KOPT-K1 (cell line): ENCODE measurements at regions not wholly inside any gene's neighbourhood (a gene's known extent, or its start where the extent isn't known, plus 50 kb on each side); places are given as distances from the start of the nearest gene placed in this dataset.
"Not testable (repeated sequence)": the region's sequence is repeated elsewhere in the genome, so short reads cannot be mapped to it uniquely, and the experiment has no call there.

ENCODE experiments used
- H3K27ac ChIP-seq: fragments of 200-600 bp; sonication (generic); 2 replicates; pipeline ENCODE4 v1.5.1; 2016; ENCODE audit warnings: antibody characterized with exemption, mild to moderate bottlenecking, low read depth, low read length; ENCODE audit not compliant: poor library complexity, severe bottlenecking
- H3K36me3 ChIP-seq: fragments of 200-600 bp; sonication (generic); 2 replicates; pipeline ENCODE4 v1.5.1; 2017; ENCODE audit warnings: antibody characterized with exemption, mild to moderate bottlenecking, low read length, moderate library complexity; ENCODE audit not compliant: insufficient read depth
- H3K9me3 ChIP-seq: fragments of 200-600 bp; sonication (generic); 2 replicates; pipeline ENCODE4 v1.5.1; 2017; ENCODE audit warnings: antibody characterized with exemption, low read length, mild to moderate bottlenecking; ENCODE audit not compliant: insufficient read depth, poor library complexity, severe bottlenecking

DNA sequence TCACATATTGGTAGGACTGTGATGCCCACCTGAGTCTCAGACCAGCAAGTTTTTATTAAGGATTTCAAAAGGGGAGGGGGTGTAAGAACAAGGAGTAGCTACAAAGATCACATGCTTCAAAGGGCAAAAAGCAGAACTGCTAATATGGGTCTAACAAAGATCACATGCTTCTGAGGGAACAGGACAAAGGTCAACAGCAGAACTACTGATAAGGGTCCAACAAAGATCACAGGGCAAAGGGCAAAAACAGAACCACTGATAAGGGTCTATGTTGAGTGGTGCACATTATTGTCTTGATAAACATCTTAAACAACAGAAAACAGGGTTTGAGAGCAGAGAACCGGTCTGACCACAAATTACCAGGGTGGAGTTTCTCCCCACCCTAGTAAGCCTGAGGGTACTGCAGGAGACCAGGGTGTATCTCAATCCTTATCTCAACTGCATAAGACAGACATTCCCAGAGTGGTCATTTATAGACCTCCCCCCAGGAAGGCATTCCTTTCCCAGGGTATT, 214.5 kb upstream of the CHD1 start:
- not testable (repeated sequence) for H3K36me3 ChIP-seq, H3K27ac ChIP-seq, H3K9me3 ChIP-seq

DNA sequence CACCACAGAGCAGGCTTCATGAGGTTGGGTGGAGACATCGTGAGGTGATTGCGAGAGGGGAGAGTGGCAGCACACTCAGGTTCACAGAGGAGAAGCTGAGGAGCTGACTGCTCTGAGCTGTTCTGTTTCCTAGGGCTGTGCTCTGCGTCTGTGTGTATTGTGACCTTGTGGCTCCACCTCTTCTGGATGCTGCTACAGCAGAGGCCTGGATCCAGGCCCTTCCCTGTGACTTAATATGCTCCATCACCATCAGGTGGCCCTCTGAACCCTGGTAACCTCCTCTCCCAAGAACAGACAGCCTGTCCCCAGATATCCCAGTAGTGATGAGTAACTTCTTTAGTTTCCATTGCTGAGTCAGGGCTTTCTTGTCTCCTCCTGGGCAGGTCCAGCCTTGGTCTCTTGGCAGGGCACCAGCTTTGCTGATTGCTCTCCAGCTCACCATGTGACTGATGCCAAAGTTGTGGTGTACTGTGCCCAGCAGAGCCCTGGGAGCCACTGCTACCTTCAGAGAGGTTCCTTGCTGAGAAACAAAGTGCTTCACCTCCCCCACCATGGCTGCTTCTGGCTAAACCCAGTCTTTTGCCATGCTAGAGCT, 212.8 kb upstream of the CHD1 start:
- no peaks in the 10 kb centered on the region for H3K9me3 ChIP-seq
- H3K36me3 ChIP-seq: no peaks in the 10 kb centered on the region
- H3K27ac ChIP-seq: no peak overlapping the region

DNA sequence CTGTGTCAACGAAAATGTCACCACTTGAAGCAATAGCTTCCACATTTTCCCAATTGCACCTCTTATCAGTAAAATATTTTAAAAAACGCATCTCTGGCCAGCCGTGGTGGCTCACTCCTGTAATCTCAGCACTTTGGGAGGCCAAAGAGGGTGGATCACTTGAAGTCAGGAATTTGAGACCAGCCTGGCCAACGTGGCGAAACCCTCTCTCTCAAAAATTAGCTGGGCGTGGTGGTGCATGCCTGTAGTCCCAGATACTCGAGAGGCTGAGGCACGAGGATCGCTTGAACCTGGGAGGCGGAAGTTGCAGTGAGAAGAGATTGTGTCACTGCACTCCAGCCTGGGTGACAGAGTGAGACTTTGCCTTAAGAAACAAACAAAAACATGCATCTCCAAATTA, 210.1 kb upstream of the CHD1 start:
- Histone ChIP-seq H3K36me3 (no peaks in the 10 kb centered on the region), H3K27ac (no peak overlapping the region), H3K9me3 (no peaks in the 10 kb centered on the region)

DNA sequence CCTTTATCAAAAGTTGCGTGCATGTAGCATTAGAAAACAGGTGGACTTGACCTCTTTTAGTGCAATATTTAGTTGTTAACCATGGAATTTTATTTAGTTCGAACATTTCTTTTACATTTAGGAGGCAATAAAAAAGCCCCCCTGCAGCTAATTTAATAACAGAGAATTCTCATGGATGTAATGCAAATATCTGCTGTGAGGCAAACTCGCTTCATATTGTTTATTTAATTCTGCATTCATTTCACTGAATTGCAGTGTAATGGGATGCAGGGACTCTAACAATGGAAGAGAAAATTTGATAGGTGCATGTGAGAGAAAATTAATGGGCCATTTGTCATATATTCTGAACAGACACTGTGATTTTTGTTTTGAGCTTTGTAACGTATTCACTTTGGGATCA, 205.1 kb upstream of the CHD1 start:
- Histone ChIP-seq H3K9me3 (no peaks in the 10 kb centered on the region), H3K27ac (no peak overlapping the region), H3K36me3 (no peaks in the 10 kb centered on the region)

DNA sequence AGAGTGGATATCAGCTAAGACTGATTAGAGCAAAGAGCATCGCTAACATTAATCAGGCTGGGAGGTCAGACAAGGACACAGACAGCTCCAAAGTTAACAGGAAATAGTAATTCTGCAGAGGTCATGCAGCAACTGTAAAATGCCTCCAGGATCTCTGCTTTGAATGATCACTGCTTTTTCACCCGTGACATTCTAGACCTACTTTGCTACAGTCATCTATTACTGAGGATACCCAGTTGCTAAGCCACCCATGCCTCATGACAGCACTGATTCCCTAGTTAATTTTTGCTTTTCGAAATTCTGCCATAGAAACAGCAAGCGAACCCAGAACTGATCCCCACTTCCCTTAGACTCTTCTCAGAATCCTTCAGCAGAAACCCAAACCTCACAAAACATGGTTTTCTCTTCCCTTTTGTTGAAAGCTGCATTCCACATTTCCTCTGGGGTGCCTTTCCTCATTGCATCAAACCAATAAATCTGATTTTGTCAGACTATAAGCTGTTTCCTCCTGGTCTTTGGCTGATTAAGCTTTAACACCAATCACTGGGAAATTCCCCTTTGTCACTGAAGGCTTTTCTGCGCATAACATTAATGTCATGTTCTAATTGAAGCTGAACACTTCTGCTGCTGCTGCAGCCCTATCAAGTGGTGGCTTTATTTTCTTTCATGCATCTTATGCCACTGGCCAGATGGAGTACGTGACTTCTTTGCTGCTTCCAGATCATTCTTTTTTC, 201.1 kb upstream of the CHD1 start:
- no peaks in the 10 kb centered on the region for H3K36me3 ChIP-seq
- H3K9me3 ChIP-seq: no peaks in the 10 kb centered on the region
- no peak overlapping the region for H3K27ac ChIP-seq

DNA sequence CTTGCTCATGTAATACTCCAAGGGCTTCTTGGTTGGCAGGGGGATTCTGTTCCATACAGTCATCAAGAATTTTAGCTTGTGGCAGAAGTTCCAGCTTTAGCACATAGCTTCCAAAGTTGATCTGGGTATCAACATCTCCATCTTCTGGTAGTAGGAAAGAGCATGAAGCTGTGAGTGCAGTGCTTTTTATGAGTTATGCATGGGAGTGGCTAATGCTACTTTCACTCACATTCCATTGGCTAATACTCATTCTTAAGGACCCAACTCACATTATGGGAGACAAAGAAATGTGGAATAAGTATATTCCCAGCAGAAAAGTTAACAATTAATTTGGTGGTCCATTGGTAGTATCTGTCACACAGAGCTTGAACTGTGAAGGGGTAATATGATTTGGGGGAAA, 194.2 kb upstream of the CHD1 start:
- H3K36me3 ChIP-seq: no peaks in the 10 kb centered on the region
- no peaks in the 10 kb centered on the region for H3K9me3 ChIP-seq
- H3K27ac ChIP-seq: no peak overlapping the region

DNA sequence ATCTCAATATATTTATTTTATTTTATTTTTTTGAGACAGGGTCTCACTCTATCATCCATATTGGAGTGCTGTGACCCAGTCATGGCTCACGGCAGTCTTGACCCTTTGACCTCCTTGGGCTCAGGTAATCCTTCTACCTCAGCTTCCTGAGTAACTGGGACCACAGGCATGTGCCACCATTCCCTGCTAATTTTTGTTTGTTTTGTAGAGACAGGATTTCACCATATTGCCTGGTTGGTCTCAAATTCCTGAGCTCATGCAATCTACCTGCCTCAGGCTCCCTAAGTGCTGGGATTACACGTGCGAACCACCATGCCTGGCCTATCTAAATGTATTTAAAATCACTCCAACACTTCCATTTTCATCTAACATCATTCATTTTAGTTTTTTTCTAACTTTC, 190.5 kb upstream of the CHD1 start:
- no peak overlapping the region for H3K27ac ChIP-seq
- H3K9me3 ChIP-seq: no peaks in the 10 kb centered on the region
- no peaks in the 10 kb centered on the region for H3K36me3 ChIP-seq

DNA sequence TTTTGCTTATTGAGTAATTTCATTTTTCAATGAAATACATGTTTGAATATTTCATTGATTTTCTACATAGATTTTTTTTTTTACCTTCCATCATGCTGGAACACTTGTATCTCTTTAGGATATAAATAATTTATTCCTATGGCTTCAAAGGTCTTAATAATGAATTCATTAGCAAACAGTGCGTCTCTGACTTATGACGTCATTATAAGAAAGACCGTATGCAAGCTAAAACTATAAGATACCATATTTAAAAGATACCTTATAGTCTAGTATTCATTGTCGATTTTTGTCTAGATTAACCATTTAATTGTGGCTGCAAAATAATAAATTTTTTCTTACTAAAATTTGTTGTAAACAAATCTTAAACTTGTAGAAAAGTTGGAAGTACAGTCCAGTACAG, 187.7 kb upstream of the CHD1 start:
- Histone ChIP-seq H3K9me3 (no peaks in the 10 kb centered on the region), H3K36me3 (no peaks in the 10 kb centered on the region), H3K27ac (no peak overlapping the region)

DNA sequence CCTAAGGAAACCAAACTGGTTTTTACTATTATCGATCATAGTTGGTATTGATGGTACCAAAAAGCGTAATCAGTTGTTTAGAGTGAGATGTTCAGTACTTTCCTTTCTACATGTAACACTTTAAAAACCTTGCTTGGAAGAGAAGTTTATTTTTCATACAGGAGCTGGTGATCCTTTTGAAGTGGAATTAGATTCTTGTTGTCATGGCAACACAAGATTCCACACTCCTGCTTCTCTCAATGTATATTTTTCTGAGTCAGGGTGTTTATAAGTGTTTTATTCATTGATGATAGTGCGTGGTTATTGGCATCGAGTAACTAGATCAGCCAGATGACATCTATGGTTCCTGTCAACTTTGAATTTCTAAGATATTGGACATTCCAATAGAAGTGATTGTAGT, 181.1 kb upstream of the CHD1 start:
- Histone ChIP-seq H3K27ac (no peak overlapping the region), H3K9me3 (no peaks in the 10 kb centered on the region), H3K36me3 (no peaks in the 10 kb centered on the region)

DNA sequence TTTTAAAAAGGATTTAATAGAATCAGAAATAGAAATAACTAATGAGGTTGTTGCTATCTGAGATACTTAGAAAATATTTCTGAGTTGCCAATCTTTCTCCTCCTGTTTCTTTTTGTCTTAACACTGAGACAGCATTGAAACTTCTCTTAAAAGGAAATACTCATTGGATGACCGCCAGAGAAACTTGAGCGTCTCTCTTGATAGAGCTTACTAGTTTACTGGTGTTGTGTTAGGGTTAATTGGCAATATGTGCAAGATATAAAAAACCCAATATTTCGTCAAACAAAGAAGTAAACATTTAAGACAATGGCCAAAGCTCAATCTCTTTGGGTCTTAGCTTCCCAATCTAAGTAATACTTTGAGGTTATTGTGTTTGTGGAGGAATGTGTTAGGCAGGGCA, 176.4 kb upstream of the CHD1 start:
- H3K9me3 ChIP-seq: no peaks in the 10 kb centered on the region
- no peaks in the 10 kb centered on the region for H3K36me3 ChIP-seq
- no peak overlapping the region for H3K27ac ChIP-seq

DNA sequence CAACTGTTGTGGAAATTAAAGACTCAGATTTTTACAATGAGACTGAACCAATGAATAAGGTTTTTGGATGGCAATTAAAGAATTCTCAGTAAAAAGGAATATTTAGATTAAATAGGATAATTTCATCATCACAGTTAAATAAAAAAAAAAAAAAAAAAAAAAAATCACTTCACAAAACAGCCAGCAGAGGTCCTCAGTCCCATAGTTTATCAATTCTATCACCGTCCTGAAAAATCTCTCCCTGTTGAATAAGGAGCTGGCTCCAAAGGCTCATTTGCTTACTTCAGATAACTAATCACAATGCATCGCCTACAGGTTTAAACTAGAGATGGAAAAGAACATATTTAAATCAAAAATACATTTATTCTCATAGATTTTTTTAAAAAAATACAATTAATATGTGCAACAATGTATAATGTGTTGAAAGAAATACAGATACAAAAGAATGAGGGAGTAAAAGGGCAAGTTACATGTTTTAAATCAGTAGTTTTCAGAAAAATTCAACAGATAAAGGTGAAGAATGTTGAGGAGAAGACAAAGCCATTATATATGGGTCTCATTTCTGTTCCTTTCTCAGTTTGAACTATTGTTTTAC, 175.8 kb upstream of the CHD1 start:
- Histone ChIP-seq H3K36me3 (no peaks in the 10 kb centered on the region), H3K27ac (no peak overlapping the region), H3K9me3 (no peaks in the 10 kb centered on the region)

DNA sequence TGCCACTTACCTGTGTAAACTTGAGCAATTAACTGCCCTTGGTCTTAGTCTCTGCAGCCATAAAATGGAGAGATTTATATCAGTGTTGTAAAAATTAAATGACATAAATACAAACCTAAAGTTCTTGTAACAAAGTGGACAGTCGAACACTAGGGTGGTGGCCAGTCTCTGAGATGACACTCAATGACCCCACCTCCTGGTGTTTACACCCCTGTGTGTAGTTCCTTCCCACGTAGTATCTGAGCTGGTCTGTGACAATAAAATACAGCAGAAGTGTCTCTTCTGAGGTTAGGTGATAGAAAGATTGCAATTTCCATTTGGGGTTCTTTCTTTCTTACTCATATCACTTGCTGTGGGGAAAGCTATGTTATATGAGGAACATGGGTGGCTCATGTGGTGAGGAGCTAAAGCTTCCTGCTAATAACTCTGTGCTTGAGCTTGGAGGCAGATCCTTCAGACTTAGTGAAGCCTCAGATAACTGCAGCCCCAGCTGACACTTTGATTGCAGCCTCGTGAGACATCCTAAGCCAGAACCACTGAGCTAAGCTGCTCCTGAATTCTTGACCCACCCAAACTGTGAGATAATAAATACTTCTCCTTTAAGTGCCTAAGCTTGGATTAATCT, 173.4 kb upstream of the CHD1 start:
- H3K9me3 ChIP-seq: no peaks in the 10 kb centered on the region
- H3K36me3 ChIP-seq: no peaks in the 10 kb centered on the region
- no peak overlapping the region for H3K27ac ChIP-seq

DNA sequence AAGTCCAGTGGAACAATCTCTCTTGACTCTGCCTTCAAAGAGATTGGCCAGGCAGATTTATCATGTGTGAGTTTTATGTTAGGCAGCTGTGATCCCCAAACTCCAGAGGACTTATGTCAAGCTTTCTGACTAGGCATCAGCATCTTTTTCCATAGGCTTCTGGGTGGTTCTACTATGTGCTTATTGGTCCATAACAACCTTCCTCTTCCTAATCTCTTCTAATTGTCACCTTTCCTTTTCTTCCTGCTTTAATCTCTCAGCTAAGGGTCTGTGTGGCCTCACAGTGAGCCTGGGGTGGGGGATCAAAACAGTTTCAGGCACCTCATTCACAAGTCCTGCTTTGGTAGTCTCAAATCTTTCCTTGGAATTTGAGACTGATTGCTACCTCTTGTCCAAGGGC, 170.9 kb upstream of the CHD1 start:
- Histone ChIP-seq H3K27ac (no peak overlapping the region), H3K36me3 (no peaks in the 10 kb centered on the region), H3K9me3 (no peaks in the 10 kb centered on the region)

DNA sequence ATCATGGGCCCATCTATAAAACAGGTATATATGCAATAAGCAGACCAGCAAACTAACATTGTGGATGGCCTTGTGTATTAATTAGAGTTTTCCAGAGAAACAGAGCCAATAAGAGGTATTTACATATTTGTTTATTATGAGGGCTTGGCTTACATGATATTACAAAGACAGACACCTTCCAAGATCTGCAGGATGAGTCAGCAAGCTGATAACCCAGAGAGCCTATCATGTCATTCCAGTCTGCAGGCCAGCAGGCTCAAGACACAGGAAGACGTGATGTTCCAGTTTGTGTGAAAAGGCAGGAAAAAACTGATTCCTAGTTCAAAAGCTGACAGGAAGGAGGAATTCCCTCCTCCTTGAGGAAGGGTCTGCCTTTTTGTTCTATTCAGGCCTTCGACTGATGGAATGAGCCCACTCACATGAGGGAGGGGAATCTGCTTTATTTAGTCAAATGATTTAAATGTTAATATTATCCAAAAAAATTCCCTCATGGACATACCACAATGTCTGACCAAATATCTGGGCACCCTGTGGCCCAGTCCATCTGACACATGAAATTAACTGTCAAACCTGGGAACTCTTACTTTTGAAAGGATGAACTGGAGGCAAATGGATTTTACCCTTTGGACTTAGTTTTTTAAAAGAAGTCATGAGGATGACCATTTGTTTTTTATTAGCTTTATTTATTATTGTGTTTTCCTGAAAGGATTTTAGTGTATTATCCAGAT, 161.2 kb upstream of the CHD1 start:
- H3K36me3 ChIP-seq: no peaks in the 10 kb centered on the region
- H3K27ac ChIP-seq: no peak overlapping the region

DNA sequence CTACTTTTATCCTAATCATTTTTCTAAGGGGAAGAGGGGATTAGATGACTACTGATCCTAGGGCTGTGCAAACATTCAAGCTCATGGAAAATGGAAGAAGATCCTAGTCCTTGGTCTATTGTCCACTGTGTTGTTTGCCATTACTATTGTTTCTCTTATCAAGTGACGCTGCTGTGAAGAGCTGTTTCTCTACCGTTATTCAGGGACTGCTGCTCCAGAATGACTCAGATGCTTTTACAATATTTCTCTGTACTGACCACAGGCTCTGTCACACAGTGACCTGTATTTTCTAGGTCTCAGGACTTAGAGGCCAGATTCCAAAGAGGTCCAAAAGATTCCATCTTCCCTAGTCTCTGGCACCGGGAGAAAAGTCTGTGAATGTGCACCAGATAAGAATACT, 159.5 kb upstream of the CHD1 start:
- H3K36me3 ChIP-seq: no peaks in the 10 kb centered on the region

More for the DNA sequence above, 161.2 kb upstream of the CHD1 start:
- H3K9me3 ChIP-seq: no peaks in the 10 kb centered on the region

More for the DNA sequence above, 159.5 kb upstream of the CHD1 start:
- H3K27ac ChIP-seq: no peak overlapping the region
- no peaks in the 10 kb centered on the region for H3K9me3 ChIP-seq
